Uterus (tissue), 3 donors: ENCODE measurements at regions not wholly inside any gene's neighbourhood (a gene's known extent, or its start where the extent isn't known, plus 50 kb on each side); places are given as distances from the start of the nearest gene placed in this dataset.

Experiments used
- DNase-seq, 2 donors: peaks; one replicate each; pipeline ENCODE4 v3.0.0-alpha.2; 2019 to 2020
- H3K27ac ChIP-seq, 2 donors: fragments of 200-600 bp; sonication (generic); 1 replicate in 1 of 2; 2 replicates in 1 of 2; pipeline ENCODE4 v1.5.1; 2016 to 2018
- H3K27me3 ChIP-seq, 2 donors: fragments of 200-600 bp; sonication (generic); one replicate each; pipeline ENCODE4 v1.5.1; 2018 to 2019; ENCODE audit warnings: control low read depth in 1 of 2
- H3K36me3 ChIP-seq, 2 donors: fragments of 200-600 bp; sonication (generic); one replicate each; pipeline ENCODE4 v1.5.1; 2019; ENCODE audit warnings: control low read depth in 1 of 2
- H3K4me1 ChIP-seq, 2 donors: fragments of 200-600 bp; sonication (generic); one replicate each; pipeline ENCODE4 v1.5.1; 2018 to 2019; ENCODE audit warnings: control low read depth in 1 of 2
- H3K4me3 ChIP-seq, 2 donors: fragments of 200-600 bp; sonication (generic); 1 replicate in 1 of 2; 2 replicates in 1 of 2; pipeline ENCODE4 v1.5.1; 2018 to 2019; ENCODE audit warnings: mild to moderate bottlenecking in 1 of 2
- H3K9me3 ChIP-seq, 2 donors: fragments of 200-600 bp; sonication (generic); one replicate each; pipeline ENCODE4 v1.5.1; 2019; ENCODE audit warnings: control low read depth in 1 of 2
- CTCF ChIP-seq, 4 experiments: fragments of 200-600 bp in 2 of 4; fragments of 450-650 bp in 2 of 4; sonication (generic) in 2 of 4; IDR thresholded peaks; one replicate each; pipeline ENCODE4 v1.5.1; 2016 to 2019; ENCODE audit warnings: antibody characterized with exemption in 4 of 4, mild to moderate bottlenecking in 2 of 4, moderate library complexity in 1 of 4
- POLR2A ChIP-seq, 2 donors: fragments of 450-650 bp; IDR thresholded peaks; one replicate each; pipeline ENCODE4 v1.6.1; 2016; ENCODE audit warnings: antibody characterized with exemption in 2 of 2, mild to moderate bottlenecking in 1 of 2, moderate library complexity in 1 of 2
- intact Hi-C: fragments of 100-400 bp; cut with DNase I; formaldehyde crosslinking; loops from one replicate; pipeline ENCODE4 v1.15.1; 2023; ENCODE audit warnings: low total_unique reads
- donor health status: DM: yes; HTN: yes; CAD: no.

- Histone ChIP-seq H3K27me3 (no peaks in the 10 kb centered on the region), H3K36me3 (no peaks in the 10 kb centered on the region), H3K27ac (no peak overlapping the region), H3K4me1 (no peaks in the 10 kb centered on the region), H3K9me3 (no peaks in the 10 kb centered on the region), H3K4me3 (no peak overlapping the region)
- TF ChIP-seq CTCF (IDR thresholded peaks at IDR 0.05), result no peak
- no peak for TF ChIP-seq POLR2A (IDR thresholded peaks at IDR 0.05)
- no peak for DNase-seq
- intact Hi-C loops, result no loop called here
Observed at GRCh38 chr1:69513601-69514000, 54.1 kb upstream of the LRRC7 start.
